ENCODE measurements at regions not wholly inside any gene's neighbourhood (a gene's known extent, or its start where the extent isn't known, plus 50 kb on each side); places are given as distances from the start of the nearest gene placed in this dataset.

- DNase-seq (ENCODE audit: low read depth): no peak
These were observed 977.9 kb downstream of the BRINP3 start for GRCh38 chr1:189499736-189500135.

- no peak for DNase-seq (ENCODE audit: low read depth)
These were observed 976.9 kb downstream of the BRINP3 start for GRCh38 chr1:189500778-189501177.

DNA sequence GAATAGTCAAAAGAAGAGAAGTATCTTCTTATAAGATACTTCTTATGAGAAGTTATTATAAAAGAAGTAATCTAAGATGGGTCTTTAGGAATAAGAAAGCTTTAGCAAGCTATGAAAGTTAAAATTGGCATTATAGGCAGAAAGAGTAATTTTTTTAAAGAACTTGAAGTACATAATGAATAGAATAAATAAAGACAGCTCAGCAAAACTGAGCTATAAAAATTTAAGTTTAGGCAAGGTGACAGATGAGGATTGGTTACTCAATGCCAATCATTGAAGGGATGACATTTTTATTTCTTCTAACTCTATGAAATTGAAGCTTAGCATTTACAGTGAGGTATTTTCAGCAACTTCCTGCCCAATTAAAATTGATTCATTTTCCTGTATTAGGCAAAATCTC, 966.8 kb downstream of the BRINP3 start:
- no peak for DNase-seq (ENCODE audit: low read depth)

GRCh38 chr1:189513091-189513490, 964.6 kb downstream of the BRINP3 start:
- peak; percentile 0 for DNase-seq (ENCODE audit: low read depth)

GRCh38 chr1:189522441-189522840, 955.2 kb downstream of the BRINP3 start:
- DNase-seq (ENCODE audit: low read depth): no peak

- DNase-seq (ENCODE audit: low read depth): no peak
These were observed 953.2 kb downstream of the BRINP3 start for GRCh38 chr1:189524501-189524900.

DNA sequence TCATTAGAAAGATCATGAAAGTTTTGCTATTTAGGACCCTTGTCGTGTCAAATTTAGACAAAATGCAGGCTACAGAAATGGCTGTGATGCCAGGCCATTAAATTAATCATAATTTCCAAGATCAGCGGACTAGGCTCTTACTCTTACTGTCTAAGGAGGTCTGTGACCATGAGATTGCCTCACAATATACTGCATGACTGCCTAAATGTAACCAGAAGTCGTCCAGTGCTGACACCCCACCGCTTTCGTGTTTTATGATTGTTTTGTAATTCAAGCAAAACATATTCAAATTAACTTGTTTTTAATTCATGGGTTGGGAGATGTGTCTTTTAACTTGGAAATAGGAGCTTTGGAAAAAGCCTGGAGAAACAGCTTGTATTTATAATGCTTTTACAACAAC, 947.5 kb downstream of the BRINP3 start:
- no peak for DNase-seq (ENCODE audit: low read depth)

- no peak for DNase-seq (ENCODE audit: low read depth)
These were observed 939.4 kb downstream of the BRINP3 start for GRCh38 chr1:189538271-189538670.

DNA sequence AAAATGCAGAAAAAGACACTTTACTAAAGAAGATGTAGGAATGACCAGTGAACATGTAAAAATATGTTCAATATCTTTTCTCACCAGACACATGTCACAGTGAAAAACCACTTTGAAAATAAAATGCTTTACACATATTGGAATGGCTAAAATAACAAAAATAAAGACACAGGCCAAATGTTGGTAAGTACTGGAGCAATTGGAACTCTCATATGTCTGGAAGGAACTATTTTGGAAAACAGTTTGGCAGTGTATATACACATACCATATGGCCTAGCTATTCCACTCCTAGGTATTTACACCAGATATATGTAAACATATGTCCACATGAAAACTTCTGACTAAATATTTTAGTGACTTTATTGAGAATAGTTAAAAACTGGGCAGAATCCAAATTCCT, 927.2 kb downstream of the BRINP3 start:
- DNase-seq (ENCODE audit: low read depth): no peak

GRCh38 chr1:189563784-189564183, 913.9 kb downstream of the BRINP3 start:
- no peak for DNase-seq (ENCODE audit: low read depth)

DNA sequence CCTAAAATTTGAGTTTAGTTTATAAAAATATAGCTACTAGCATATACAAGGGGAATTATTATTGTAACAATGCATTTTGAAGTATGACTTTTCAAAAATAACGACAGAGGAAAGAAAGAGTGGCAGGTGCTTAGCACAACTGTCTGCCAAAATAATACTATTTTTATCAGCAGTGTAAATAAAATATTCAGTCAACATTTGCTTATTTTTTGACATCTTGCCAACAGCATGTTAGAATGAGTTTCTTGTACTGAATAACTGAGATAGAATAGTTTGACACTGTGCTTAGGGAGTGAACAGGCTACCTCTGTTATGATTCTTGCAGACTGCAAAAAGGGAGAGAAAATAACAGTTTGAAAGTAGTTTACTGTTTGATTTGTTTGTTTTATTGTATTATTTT, 909.8 kb downstream of the BRINP3 start:
- DNase-seq (ENCODE audit: low read depth): no peak

DNA sequence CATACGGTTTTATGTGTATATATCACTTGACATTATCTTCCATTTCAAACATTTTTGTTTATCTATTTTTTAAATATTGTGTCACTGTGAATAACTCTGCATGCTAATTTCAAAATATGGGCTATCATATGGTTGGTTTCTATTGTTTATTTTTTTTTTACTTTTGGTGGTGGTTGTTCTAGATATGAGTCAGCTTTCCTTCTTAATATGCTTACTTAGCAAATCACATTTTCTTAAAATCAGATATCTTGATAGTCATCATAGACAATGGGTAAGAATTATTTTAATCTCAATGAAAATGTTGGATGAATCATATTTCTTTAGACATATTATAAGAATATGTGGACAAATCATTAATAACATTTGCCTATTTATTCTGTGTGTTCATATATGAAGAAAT, 881.5 kb downstream of the BRINP3 start:
- DNase-seq (ENCODE audit: low read depth): no peak

- no peak for DNase-seq (ENCODE audit: low read depth)
These were observed 880.6 kb downstream of the BRINP3 start for GRCh38 chr1:189597083-189597482.

- DNase-seq (ENCODE audit: low read depth): no peak
These were observed 872.4 kb downstream of the BRINP3 start for GRCh38 chr1:189605226-189605625.

GRCh38 chr1:189606047-189606446, 871.6 kb downstream of the BRINP3 start:
- DNase-seq (ENCODE audit: low read depth): no peak

DNA sequence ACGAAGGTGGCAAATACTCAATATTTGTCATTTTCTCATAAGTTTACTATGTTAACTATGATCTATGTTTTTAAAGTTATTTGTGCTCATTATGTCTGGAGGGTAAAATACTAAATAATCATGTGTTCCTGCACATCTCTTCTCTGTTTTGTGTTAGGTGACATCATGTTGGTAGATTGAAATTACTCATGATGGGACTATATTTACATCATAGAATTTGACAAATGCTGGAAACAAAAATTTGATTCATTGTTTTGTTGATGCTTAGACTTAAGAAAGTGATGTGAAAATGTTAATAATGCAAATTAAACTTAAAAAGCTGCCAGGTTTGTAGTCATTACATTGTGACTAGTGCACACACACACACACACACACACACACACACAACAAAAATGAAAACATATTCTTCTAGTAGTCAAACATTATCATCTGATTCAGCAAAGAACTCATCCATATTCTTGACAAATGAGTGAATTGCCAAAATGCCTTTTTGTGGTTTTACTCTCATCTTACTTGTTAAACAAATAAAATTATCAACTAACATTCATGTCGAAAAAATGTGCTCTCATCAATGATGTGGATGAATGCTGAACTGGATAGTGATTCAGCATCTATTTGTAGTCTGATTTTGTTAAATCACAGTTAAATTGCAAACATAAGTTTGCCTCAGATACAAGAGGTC, 870.7 kb downstream of the BRINP3 start:
- DNase-seq (ENCODE audit: low read depth): no peak

- no peak for DNase-seq (ENCODE audit: low read depth)
These were observed 870.1 kb downstream of the BRINP3 start for GRCh38 chr1:189607477-189608096.

DNA sequence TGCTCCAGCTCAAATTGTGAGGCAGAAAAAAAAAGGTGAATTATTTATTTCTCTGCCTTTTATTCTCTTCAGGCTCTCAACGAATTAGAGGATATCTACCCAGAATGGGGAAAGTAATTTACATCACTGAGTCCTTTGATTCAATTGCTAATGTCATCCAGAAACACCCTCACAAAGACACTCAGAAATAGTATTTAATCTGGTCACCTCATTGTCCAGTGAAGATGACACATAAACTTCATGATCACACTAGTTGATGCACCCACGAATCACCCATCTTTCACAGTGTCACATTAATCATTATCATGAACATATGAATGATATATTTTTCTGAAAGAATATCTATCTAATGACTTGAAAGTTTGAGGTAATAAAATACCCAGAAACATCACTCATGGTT, 868.5 kb downstream of the BRINP3 start:
- no peak for DNase-seq (ENCODE audit: low read depth)

GRCh38 chr1:189616893-189617292, 860.8 kb downstream of the BRINP3 start:
- DNase-seq (ENCODE audit: low read depth): peak; percentile 18

DNA sequence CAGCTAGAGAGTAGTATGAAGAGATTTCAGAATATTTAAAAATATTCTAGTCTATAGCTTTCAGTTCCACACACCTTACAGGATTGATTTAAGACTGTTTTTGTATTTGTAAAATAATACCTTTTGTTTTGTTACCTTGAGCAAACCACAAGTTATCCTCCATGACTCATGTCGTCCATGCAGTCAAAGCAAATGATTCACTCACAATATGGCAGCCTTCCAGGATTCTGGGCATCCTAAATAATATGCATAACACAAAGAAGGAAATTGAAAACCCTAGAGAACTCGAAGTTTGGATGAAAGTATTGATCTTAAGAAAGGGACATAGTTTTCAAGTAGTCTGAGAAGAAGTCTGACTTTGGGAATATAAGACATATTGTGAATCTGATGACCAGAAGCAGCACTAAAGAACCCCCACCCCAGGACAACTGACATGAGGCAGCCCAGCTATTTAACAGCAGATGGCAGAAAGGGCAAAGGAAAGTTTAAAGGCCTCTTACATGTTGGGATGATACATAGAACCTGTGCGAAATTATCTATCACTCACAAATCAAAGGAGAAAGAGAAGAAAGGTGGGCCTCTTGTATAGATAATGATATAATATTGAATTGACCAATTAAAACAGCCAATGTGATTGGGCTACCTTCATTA, 857.9 kb downstream of the BRINP3 start:
- peak; percentile 54 for DNase-seq (ENCODE audit: low read depth)

GRCh38 chr1:189620471-189620870, 857.2 kb downstream of the BRINP3 start:
- no peak for DNase-seq (ENCODE audit: low read depth)

DNA sequence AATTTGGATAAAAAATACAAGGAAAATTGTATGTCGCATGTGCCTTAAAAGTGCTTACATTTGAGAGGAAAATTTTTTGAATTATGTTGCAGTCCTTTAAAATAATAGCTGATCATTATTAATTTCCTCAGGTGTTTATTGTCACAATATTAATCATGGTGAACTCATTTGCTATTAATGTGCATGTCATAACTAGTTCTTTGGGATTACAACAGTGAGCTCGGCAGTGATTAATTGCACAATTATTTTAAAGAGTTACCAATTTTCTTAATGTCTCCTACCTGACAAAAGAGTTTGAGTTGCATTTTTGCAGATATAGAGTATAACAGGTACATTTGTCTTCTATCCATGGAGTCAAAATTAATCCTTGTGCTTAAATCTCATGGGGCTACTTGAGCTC, 854.3 kb downstream of the BRINP3 start:
- DNase-seq (ENCODE audit: low read depth): no peak

GRCh38 chr1:189627427-189627826, 850.2 kb downstream of the BRINP3 start:
- no peak for DNase-seq (ENCODE audit: low read depth)

Measured in RPMI7951 (cell line).